Right forelimb (tissue), 1 donor: ENCODE measurements at regions not wholly inside any gene's neighbourhood (a gene's known extent, or its start where the extent isn't known, plus 50 kb on each side); places are given as distances from the start of the nearest gene placed in this dataset.
"Not testable (repeated sequence)": the region's sequence is repeated elsewhere in the genome, so short reads cannot be mapped to it uniquely, and the experiment has no call there.

Experiments used
- DNase-seq: peaks from one replicate; pipeline ENCODE4 v3.0.0-alpha.2; 2018

GRCh38 chr9:89674667-89675057 is 69.8 kb downstream of the GADD45G start:
- DNase-seq: no peak

GRCh38 chr9:89675058-89675742 is 70.4 kb downstream of the GADD45G start:
- DNase-seq: no peak

GRCh38 chr9:89676281-89676680 is 71.5 kb downstream of the GADD45G start:
- DNase-seq: no peak

GRCh38 chr9:89677702-89678395 is 73.0 kb downstream of the GADD45G start:
- DNase-seq: peak; percentile 77

GRCh38 chr9:89678396-89679015 is 73.7 kb downstream of the GADD45G start:
- no peak for DNase-seq

- no peak for DNase-seq
Measured at GRCh38 chr9:89679016-89679415, 74.2 kb downstream of the GADD45G start.

- no peak for DNase-seq
Measured at GRCh38 chr9:89679581-89679980, 74.8 kb downstream of the GADD45G start.

- DNase-seq: no peak
Measured at GRCh38 chr9:89680547-89681467, 76.0 kb downstream of the GADD45G start.

GRCh38 chr9:89681468-89681859 is 76.7 kb downstream of the GADD45G start:
- not testable (repeated sequence) for DNase-seq

GRCh38 chr9:89683626-89684025 is 78.8 kb downstream of the GADD45G start:
- DNase-seq: no peak

- no peak for DNase-seq
Measured at GRCh38 chr9:89684218-89684617, 79.4 kb downstream of the GADD45G start.

GRCh38 chr9:89684912-89685636 is 80.3 kb downstream of the GADD45G start:
- DNase-seq: no peak

GRCh38 chr9:89685698-89686097 is 80.9 kb downstream of the GADD45G start:
- no peak for DNase-seq

- DNase-seq: no peak
Measured at GRCh38 chr9:89686126-89686525, 81.3 kb downstream of the GADD45G start.

- no peak for DNase-seq
Measured at GRCh38 chr9:89686621-89687020, 81.8 kb downstream of the GADD45G start.

- no peak for DNase-seq
Measured at GRCh38 chr9:89687188-89687587, 82.4 kb downstream of the GADD45G start.

- no peak for DNase-seq
Measured at GRCh38 chr9:89687848-89688247, 83.0 kb downstream of the GADD45G start.

- DNase-seq: not testable (repeated sequence)
Measured at GRCh38 chr9:89689321-89689720, 84.5 kb downstream of the GADD45G start.

GRCh38 chr9:89690334-89690912 is 85.6 kb downstream of the GADD45G start:
- no peak for DNase-seq

- DNase-seq: no peak
Measured at GRCh38 chr9:89695441-89695891, 90.7 kb downstream of the GADD45G start.

GRCh38 chr9:89695979-89696378 is 91.2 kb downstream of the GADD45G start:
- DNase-seq: not testable (repeated sequence)

- no peak for DNase-seq
Measured at GRCh38 chr9:89696780-89697179, 92.0 kb downstream of the GADD45G start.
